ENCODE measurements at regions not wholly inside any gene's neighbourhood (a gene's known extent, or its start where the extent isn't known, plus 50 kb on each side); places are given as distances from the start of the nearest gene placed in this dataset.

DNA sequence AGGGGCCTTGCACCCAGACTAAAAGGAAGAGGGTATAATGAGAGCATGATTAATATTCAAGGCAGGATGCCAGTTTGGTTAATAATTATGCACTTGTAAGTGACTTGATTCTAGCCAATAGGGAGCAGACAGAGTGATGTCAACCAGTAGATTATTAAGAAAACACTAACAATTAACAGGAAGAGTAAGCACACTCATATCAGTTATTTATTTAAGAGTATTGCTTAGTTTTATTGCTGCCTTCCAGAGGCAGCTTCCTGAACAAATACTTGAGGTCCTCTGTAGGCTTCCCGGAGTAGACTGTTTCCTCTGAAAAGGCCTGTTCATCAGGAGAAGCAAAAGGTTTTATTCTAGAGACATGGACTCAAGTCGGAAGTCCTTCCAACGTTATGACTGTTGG lies 129.1 kb upstream of the AFF2 start:
- DNase-seq, result no peak

DNA sequence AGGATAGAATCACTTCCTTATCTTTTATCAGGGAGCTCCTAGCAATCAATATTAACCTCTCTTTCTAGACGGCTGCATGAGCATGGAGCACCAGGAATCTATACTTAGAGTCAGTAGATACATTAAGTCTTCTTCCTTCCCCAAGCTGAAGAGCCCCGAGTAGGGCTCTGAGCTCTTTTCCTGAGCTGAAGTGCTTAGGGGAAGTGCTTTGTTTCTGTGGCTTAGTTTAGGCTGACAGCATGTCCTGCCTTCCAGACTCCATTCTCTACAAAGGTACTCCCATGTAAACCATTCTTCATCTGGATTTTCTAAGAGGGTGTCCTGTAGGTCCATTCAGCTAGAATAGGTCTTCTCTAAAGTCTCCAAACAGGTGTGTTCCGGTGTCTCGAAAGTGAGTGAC lies 127.5 kb upstream of the AFF2 start:
- DNase-seq, result peak; percentile 12

DNA sequence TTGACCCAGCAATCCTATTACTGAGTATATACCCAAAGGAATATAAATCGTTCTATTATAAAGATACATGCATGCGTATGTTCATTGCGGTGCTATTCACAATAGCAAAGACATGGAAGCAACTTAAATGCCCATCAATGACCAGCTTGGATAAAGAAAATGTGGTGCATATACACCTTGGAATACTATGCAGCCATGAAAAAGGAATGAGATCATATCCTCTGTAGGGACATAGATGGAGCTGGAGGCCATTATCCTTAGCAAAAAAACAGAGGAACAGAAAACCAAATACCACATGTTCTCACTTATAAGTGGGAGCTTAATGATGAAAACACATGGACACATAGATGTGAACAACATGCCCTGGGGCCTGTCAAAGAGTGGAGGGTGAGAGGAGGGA lies 124.1 kb upstream of the AFF2 start:
- no peak for DNase-seq

DNA sequence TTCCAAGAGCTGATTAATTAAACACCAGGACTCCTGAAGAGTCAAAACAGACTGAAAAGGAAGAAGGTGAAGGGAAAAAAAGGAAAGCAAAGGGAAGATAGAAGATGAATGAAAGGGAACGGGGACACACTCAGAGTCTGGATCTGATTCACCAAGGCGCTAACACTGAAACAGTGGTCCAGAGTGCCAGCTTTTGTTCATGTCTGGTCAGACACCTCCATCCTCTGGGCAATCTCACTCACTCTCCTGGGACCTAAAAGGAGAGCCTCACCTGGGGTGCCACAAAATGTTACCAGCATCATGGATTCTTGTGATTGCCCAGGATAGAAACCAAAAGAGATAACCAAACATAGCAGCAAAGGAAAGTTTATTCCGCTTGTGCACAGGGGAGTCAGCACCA lies 120.3 kb upstream of the AFF2 start:
- no peak for DNase-seq

DNA sequence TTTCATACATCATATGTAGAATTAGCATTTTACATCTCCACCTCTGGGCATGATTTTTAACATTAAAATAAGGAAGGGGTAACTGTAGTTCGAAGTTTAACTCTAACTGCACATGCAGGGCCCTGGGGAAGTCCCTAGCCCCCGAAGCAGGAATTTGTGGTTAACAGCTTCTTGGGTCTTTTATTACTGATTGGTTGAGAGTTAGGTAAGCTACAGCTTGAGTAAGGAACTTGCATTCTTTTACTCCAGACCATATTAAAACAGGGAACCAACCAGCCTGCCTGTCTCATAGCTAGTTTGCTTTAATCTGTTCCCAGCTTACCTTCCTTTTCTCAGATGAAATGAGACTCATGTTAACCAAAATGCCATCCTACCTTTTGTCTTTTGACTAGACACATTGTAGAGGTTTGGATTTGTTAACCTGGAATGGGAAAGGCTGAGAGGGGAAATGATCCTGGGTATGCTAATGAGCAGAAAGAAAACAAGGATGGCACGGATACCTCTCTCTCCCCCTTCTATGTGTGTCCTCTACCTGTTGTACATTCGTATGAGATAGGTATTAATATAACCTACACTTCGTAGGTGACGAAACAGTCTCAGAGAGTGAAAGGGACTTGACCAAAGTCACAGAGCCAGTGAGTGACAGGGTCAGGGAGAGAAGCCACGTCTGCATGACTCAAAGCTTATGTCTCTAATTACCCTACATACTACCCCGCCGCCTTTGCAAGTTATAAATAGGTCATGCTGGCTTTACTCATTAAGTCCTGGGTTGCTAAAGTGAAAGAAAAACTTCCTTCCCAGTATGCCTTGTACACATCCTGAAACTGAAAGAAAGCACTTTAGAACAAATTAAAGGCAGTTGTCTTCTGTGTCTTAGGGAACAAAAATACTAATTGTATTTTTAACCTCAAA lies 119.5 kb upstream of the AFF2 start:
- DNase-seq, result peak; percentile 73

DNA sequence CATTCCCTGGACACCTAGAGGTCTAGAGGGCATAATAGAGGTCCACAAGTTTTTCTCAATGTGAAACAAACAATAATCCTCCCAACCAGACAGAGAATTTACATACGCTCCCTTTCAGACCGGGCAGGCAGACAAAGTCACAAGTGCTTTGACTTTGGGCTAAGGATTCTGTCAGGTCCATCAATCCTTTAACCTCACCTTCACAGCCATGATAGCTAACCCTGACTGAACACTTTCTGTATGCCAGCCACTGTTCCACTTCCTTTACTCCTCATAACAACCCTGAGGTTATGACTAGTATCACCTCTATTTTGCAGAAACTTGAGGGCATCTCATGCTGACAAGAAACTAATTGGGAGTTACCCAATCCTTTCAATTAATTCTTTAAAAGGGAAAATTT lies 118.8 kb upstream of the AFF2 start:
- peak; percentile 3 for DNase-seq

DNA sequence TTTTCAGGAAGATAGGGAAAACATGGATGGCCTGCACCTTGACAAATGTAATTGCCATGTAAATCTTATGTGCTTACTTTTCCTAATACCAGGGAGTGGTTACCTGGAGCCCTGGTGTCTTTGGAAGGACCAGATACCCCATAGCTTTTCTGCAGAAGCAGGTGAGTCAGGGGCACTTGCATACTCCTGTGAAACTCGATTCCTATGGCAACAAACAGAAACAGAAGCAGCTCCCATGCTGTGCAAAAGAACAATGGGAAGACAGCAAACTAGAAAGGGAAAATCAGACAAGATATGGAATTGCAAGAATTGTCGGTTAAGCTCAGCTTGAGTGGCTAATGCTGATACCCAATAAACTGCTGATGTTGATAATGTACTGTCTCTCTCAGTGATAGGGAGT lies 117.4 kb upstream of the AFF2 start:
- DNase-seq, result no peak

DNA sequence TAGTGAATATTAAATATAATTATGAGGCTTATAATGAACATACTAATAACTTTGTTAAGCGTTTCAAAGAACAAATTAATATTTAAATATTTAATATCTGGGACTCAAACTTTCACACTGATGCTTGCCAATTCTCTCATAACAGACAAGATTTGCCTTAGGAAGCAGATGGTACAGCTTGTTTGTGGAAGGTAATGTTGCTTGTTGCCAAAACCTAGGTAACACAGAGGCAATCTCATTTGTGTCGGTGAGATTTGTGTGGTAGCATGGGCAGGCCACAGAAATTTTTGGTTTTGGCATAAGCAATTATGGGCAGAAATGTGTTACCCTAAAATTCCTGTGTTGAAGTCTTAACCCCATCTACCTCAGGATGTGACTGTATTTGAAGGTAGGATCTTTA lies 114.9 kb upstream of the AFF2 start:
- DNase-seq, result no peak

DNA sequence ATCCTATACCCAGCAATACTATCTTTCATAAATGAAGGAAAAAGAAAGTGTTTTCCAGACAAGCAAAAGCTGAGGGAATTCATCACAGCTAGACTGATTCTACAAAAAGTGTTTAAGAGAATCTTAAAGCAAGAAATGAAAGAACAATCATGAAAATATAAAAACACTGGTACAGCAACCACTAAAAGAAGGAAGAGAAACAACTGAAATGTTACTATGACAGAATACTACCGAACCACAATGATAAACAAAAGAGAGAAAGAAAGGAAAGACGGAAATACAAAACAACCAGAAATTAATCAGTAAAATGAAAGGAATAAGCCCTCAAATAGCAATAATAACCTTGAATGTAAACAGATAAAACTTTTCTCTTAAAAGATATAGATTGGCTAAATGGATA lies 110.8 kb upstream of the AFF2 start:
- DNase-seq, result no peak

DNA sequence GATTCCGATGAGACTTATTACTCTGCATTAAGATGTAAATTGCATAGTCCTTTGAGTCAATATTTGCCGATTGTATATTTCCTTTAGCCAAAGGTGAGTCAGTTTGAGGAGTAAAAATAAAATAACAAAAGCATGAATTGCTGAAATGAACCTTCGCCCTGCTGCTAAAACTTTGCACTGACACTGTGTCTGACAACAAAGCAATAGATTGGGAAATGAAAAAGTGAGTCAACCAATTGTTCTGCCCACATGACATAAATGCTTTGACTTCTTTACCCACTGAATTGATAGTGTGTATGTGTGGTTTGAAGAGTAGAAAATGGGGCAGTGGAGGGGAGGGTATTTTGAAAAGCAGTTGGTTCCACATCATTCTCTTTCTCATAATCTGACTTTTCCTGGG lies 88.4 kb upstream of the AFF2 start:
- DNase-seq, result no peak

DNA sequence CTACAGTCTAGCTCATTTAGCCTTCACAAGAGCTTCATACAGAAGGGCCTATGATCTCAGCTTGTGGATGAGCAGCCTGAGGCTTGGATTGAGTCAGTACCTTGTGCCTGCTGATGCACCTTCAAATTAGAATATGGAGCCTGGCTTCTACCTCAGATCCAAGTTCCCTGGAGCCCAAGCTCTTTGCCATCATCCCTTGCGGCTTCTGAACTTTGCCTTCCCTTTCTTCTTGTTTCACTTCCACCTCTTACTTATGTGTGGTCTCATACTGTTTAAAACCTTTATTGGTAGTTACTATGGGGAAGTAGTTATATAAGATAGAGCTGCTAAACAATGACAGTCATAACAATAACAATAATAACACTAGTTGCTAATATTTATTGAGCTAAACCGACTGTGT lies 84.3 kb upstream of the AFF2 start:
- DNase-seq, result no peak

DNA sequence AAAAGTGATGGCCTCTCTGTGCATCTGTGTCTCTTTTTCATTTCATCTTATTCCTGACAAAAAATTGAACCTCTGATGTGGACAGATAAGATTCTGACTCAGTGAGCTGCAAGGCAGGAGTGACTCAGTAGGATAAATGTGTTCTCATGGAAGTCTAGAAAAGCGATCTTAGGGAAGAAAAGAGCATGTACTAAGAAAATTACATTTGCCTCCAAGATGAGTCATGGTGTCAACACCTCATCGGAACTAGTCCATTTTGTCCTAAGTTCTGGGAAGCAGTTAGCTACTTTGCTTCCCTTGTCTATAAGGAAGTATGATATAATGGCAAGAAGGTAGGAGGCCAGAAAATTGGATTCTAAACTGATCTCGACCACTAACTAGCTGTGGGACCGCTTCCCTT lies 83.5 kb upstream of the AFF2 start:
- DNase-seq, result no peak

DNA sequence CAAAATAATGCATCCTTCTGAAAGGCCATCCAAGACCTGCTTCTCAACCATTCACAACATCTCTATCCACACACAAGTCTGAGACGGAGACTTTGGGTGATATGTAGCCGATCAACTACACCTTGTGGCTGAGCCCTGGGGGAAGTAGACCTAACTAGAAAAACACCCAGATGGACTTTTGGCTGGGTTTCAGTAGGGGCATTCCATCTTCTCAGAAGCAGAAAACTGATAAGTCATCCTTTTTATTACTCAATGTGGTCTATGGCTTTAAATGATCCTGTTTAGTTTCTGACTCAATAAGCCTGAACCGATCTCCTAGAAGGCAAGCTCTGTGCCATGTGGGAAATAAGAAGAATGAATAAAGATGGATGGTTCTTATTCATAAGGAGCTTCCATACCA lies 82.5 kb upstream of the AFF2 start:
- DNase-seq, result peak; percentile 10

DNA sequence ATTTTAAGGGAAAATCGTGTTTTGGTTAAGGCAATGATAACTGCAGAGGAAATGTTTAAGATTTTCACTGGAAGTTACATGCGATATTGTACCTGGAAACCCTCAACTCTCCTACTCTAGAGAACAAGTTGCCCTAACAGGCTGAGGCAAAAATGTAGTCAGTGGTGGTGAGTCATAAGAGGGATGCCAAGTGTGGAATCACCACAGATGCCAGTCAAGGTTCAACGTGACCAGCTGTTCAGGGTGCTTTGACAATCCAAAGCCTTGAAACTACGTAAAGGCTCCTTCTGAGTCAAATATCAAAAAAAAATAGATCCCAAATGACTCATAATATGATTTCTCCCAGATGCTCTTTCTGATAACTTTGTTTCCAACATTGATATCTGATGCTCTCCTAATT lies 77.9 kb upstream of the AFF2 start:
- no peak for DNase-seq

DNA sequence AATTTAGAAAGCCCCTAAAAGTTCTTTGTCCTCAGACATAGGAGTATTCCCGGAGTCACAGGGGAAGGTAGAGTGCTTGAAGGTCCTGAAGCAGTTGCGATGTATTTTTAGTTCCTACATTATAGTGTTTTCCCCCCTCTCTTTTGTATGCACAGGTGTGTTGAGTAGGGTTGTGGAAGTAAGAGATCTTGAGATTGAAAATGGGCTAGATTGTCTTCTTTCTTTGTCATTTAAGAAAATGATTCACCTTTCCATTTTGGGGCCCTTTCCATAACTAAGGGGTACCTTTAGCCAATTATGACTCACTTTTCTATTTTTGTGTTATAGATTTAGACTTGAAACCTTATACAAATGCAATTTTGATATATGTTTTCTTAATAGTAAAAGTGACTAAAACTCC lies 75.8 kb upstream of the AFF2 start:
- no peak for DNase-seq

DNA sequence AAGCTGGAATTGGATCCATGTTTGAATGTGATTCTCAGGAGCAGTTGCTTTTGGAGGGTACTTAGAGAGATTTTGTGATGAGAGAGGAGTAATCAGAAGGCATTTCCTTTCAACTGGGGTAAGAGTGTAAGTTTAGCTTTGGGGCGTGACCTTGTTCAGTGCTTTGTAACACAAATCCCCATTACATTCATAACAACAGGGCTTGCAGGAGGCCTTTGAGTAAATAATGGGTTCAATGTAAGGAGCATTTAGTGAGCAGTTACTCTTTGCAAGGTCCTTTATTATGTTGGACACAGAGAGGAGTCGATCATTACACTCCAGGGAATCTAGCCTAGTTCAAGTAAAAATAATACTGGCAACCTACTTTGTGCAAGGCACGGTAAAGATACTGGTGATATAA lies 74.0 kb upstream of the AFF2 start:
- DNase-seq, result no peak

DNA sequence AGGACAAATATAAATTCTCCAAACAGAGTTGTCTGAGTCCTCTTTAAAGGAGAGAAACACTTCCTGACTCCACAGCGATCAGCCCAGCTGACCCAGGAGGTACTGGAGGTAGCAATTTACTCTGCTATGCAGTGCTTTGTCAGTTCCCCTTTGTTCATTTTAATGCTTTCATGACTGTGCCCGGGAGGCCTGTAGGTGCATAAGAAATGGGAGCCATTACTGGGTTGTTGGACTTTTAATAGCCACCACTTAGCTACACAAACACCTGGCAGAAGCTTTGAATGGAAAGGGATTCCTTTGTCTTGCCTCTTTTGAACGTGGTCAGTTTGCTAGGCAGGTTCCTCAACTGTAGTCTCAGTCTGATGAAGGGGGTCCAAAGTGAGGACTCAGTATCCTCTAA lies 59.0 kb upstream of the AFF2 start:
- peak; percentile 0 for DNase-seq

DNA sequence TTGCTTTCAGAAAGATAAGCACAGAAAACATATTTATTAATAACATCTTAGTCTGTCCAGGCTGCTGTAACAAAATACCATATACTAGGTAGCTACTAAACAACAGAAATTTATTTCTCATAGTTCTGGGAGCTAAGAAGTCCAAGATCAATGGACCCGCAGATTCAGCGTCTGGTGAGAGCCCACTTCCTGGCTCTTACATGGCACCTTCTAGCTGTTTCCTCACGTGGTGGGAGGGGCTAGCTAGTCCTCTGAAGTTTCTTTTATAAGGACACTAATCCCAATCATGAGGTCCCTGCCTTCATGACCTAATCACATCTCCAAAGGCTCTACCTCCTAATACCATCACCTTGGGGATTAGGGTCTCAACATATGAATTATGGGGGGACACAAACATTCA lies 57.2 kb upstream of the AFF2 start:
- no peak for DNase-seq

DNA sequence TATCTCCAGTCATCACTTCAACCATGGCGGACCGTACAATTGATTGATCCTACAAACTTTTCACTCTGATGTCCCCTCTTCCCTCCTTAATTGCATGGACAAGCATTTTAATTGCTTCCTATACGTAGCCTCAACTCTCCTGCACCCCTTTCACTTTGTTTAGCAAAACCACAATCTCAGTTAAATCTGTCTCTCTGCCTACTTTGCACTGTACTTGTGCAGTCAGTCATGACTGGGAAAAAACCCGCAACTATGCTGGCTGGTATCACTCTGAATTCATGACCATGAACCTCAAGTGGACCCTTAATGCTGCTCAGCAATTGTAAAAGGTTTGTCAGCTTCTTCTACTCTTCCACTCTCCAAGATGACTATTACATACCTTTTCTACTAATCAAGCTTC lies 51.7 kb upstream of the AFF2 start:
- DNase-seq, result no peak
